GM18502 (cell line): ENCODE measurements at regions not wholly inside any gene's neighbourhood (a gene's known extent, or its start where the extent isn't known, plus 50 kb on each side); places are given as distances from the start of the nearest gene placed in this dataset.

Experiments
- ATAC-seq: cut with Tn5 transposase; IDR thresholded peaks from one replicate; pipeline ENCODE4 v1.9.1; 2021; ENCODE audit warnings: mild to moderate bottlenecking; ENCODE audit not compliant: unreplicated experiment, poor library complexity

- no peak for ATAC-seq
Measured at GRCh38 chr10:128411643-128412042, 285.4 kb upstream of the MKI67 start.

GRCh38 chr10:128414568-128414967 is 288.3 kb upstream of the MKI67 start:
- ATAC-seq = no peak

GRCh38 chr10:128416231-128416630 is 290.0 kb upstream of the MKI67 start:
- no peak for ATAC-seq

GRCh38 chr10:128417826-128418225 is 291.6 kb upstream of the MKI67 start:
- no peak for ATAC-seq

- ATAC-seq = no peak
Measured at GRCh38 chr10:128418819-128419218, 292.6 kb upstream of the MKI67 start.

- no peak for ATAC-seq
Measured at GRCh38 chr10:128419466-128420019, 293.3 kb upstream of the MKI67 start.

- no peak for ATAC-seq
Measured at GRCh38 chr10:128420623-128421022, 294.4 kb upstream of the MKI67 start.

- ATAC-seq = no peak
Measured at GRCh38 chr10:128421371-128422160, 295.3 kb upstream of the MKI67 start.

- no peak for ATAC-seq
Measured at GRCh38 chr10:128422190-128422589, 296.0 kb upstream of the MKI67 start.

GRCh38 chr10:128422999-128423398 is 296.8 kb upstream of the MKI67 start:
- no peak for ATAC-seq

- ATAC-seq = no peak
Measured at GRCh38 chr10:128429321-128429720, 303.1 kb upstream of the MKI67 start.

GRCh38 chr10:128429835-128430513 is 303.8 kb upstream of the MKI67 start:
- ATAC-seq = no peak

- ATAC-seq = no peak
Measured at GRCh38 chr10:128431083-128431482, 304.9 kb upstream of the MKI67 start.

- no peak for ATAC-seq
Measured at GRCh38 chr10:128431506-128431905, 305.3 kb upstream of the MKI67 start.

GRCh38 chr10:128432011-128432410 is 305.8 kb upstream of the MKI67 start:
- ATAC-seq = no peak

- ATAC-seq = no peak
Measured at GRCh38 chr10:128432423-128432822, 306.2 kb upstream of the MKI67 start.

- no peak for ATAC-seq
Measured at GRCh38 chr10:128435811-128436210, 309.6 kb upstream of the MKI67 start.

GRCh38 chr10:128437786-128438345 is 311.6 kb upstream of the MKI67 start:
- ATAC-seq = no peak

GRCh38 chr10:128438417-128439063 is 312.3 kb upstream of the MKI67 start:
- no peak for ATAC-seq

- ATAC-seq = no peak
Measured at GRCh38 chr10:128440513-128441160, 314.4 kb upstream of the MKI67 start.
